SK-N-SH treated with all-trans-retinoic acid at 6 μM for 48 hours (cell line): ENCODE measurements at regions not wholly inside any gene's neighbourhood (a gene's known extent, or its start where the extent isn't known, plus 50 kb on each side); places are given as distances from the start of the nearest gene placed in this dataset.

Source experiments
- ISL1 ChIP-seq: fragments of 250-450 bp; sonication (Bioruptor Pico); IDR thresholded peaks from 2 replicates; pipeline ENCODE4 v2.1.2; 2022; ENCODE audit warnings: mild to moderate bottlenecking, moderate library complexity
- OSR1 ChIP-seq: fragments of 250-450 bp; sonication (Bioruptor Pico); IDR thresholded peaks from 2 replicates; pipeline ENCODE4 v1.8.0; 2022; ENCODE audit warnings: moderate library complexity, mild to moderate bottlenecking, inconsistent platforms
- PPARA ChIP-seq: fragments of 250-450 bp; sonication (Bioruptor Pico); IDR thresholded peaks from 2 replicates; pipeline ENCODE4 v1.5.0; 2020; ENCODE audit warnings: mild to moderate bottlenecking, borderline replicate concordance
- ZC3H10 ChIP-seq: fragments of 250-450 bp; sonication (Bioruptor Pico); IDR thresholded peaks from 2 replicates; pipeline ENCODE4 v1.5.1; 2021; ENCODE audit warnings: mild to moderate bottlenecking, moderate library complexity
- ZFP3 ChIP-seq: fragments of 250-450 bp; sonication (Bioruptor Pico); IDR thresholded peaks from 2 replicates; pipeline ENCODE4 v1.5.0; 2020; ENCODE audit warnings: mild to moderate bottlenecking, moderate library complexity
- ZNF8 ChIP-seq: fragments of 450-650 bp; formaldehyde crosslinking; IDR thresholded peaks from 2 replicates; pipeline ENCODE4 v1.5.0; 2020; ENCODE audit warnings: mild to moderate bottlenecking, moderate library complexity
- TF ChIP-seq, protein P1 (sequence below): fragments of 250-450 bp; sonication (Bioruptor Pico); IDR thresholded peaks from 2 replicates; pipeline ENCODE4 v1.5.1; 2021; ENCODE audit warnings: mild to moderate bottlenecking, moderate library complexity
- TF ChIP-seq, protein P2 (sequence below): fragments of 250-450 bp; sonication (Bioruptor Pico); IDR thresholded peaks from 2 replicates; pipeline ENCODE4 v1.8.0; 2020; ENCODE audit warnings: mild to moderate bottlenecking, moderate library complexity, borderline replicate concordance
- TF ChIP-seq, protein P3 (sequence below): fragments of 250-450 bp; sonication (Bioruptor Pico); IDR thresholded peaks from 2 replicates; pipeline ENCODE4 v1.5.0; 2020; ENCODE audit warnings: mild to moderate bottlenecking, moderate library complexity

DNA sequence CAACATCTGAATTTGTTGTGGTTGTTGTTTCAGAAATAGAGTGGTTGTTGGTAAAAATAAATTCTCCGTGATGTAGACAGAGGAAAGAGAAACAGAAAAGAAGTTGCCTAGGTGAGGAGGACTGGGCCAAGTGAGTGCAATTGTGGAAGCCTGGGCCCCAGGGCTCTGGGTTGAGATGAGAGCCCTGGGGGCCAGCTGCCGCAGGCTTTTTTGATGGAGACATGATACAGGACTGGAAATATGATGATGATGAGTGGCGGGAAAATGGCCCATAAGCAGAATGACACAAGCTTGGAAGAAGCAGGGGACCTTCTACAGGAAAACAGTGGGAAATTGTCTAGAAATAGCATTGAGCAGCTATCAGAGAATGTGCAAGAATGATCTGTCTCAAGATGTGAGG lies 181.8 kb downstream of the TDRD15 start:
- TF ChIP-seq, protein P1, sequence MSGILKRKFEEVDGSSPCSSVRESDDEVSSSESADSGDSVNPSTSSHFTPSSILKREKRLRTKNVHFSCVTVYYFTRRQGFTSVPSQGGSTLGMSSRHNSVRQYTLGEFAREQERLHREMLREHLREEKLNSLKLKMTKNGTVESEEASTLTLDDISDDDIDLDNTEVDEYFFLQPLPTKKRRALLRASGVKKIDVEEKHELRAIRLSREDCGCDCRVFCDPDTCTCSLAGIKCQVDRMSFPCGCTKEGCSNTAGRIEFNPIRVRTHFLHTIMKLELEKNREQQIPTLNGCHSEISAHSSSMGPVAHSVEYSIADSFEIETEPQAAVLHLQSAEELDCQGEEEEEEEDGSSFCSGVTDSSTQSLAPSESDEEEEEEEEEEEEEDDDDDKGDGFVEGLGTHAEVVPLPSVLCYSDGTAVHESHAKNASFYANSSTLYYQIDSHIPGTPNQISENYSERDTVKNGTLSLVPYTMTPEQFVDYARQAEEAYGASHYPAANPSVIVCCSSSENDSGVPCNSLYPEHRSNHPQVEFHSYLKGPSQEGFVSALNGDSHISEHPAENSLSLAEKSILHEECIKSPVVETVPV (CRISPR knock-in tag) = no peak
- no peak for TF ChIP-seq ZFP3 (CRISPR knock-in tag)
- TF ChIP-seq PPARA (CRISPR knock-in tag) = no peak
- TF ChIP-seq, protein P2, sequence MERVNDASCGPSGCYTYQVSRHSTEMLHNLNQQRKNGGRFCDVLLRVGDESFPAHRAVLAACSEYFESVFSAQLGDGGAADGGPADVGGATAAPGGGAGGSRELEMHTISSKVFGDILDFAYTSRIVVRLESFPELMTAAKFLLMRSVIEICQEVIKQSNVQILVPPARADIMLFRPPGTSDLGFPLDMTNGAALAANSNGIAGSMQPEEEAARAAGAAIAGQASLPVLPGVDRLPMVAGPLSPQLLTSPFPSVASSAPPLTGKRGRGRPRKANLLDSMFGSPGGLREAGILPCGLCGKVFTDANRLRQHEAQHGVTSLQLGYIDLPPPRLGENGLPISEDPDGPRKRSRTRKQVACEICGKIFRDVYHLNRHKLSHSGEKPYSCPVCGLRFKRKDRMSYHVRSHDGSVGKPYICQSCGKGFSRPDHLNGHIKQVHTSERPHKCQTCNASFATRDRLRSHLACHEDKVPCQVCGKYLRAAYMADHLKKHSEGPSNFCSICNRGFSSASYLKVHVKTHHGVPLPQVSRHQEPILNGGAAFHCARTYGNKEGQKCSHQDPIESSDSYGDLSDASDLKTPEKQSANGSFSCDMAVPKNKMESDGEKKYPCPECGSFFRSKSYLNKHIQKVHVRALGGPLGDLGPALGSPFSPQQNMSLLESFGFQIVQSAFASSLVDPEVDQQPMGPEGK (CRISPR knock-in tag) = no peak
- TF ChIP-seq ISL1 (CRISPR knock-in tag) = no peak
- no peak for TF ChIP-seq ZC3H10 (CRISPR knock-in tag)
- TF ChIP-seq, protein P3, sequence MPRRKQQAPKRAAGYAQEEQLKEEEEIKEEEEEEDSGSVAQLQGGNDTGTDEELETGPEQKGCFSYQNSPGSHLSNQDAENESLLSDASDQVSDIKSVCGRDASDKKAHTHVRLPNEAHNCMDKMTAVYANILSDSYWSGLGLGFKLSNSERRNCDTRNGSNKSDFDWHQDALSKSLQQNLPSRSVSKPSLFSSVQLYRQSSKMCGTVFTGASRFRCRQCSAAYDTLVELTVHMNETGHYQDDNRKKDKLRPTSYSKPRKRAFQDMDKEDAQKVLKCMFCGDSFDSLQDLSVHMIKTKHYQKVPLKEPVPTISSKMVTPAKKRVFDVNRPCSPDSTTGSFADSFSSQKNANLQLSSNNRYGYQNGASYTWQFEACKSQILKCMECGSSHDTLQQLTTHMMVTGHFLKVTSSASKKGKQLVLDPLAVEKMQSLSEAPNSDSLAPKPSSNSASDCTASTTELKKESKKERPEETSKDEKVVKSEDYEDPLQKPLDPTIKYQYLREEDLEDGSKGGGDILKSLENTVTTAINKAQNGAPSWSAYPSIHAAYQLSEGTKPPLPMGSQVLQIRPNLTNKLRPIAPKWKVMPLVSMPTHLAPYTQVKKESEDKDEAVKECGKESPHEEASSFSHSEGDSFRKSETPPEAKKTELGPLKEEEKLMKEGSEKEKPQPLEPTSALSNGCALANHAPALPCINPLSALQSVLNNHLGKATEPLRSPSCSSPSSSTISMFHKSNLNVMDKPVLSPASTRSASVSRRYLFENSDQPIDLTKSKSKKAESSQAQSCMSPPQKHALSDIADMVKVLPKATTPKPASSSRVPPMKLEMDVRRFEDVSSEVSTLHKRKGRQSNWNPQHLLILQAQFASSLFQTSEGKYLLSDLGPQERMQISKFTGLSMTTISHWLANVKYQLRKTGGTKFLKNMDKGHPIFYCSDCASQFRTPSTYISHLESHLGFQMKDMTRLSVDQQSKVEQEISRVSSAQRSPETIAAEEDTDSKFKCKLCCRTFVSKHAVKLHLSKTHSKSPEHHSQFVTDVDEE (CRISPR knock-in tag) = no peak
- TF ChIP-seq ZNF8 (CRISPR knock-in tag) = no peak
- no peak for TF ChIP-seq OSR1 (CRISPR knock-in tag)
